Naive thymus-derived CD4-positive, alpha-beta T cell (primary cell): ENCODE measurements at regions not wholly inside any gene's neighbourhood (a gene's known extent, or its start where the extent isn't known, plus 50 kb on each side); places are given as distances from the start of the nearest gene placed in this dataset.

Experiments used
- ATAC-seq: fragments of 150-1000 bp; cut with Tn5 transposase; 2 replicates; pipeline ENCODE4 v1.10.0; 2021; ENCODE audit warnings: mild to moderate bottlenecking, moderate library complexity
- CTCF ChIA-PET: fragments of 350-600 bp; sonication (Branson Sonifier 250); formaldehyde crosslinking; loops from one replicate; lab custom pipeline; 2021; ENCODE audit warnings: antibody characterized with exemption; lab: Charles Lee
- POLR2A ChIA-PET: fragments of 350-600 bp; sonication (Branson Sonifier 250); formaldehyde crosslinking; loops from one replicate; lab custom pipeline; 2021; ENCODE audit warnings: antibody characterized with exemption, inconsistent platforms; lab: Charles Lee
- DNase-seq, 9 donors: peaks; one replicate each; pipeline versions ENCODE4 v3.0.0 to v3.0.0-alpha.2; 2020 to 2022; ENCODE audit warnings: mixed read lengths in 1 of 9
- H3K27ac ChIP-seq: one replicate; pipeline ENCODE4 v1.7.0; 2013; ENCODE audit warnings: mild to moderate bottlenecking, low read depth, low read length, moderate library complexity
- H3K27me3 ChIP-seq, 2 donors: one replicate each; pipeline ENCODE4 v1.7.0; 2013; ENCODE audit warnings: low read length in 2 of 2, mild to moderate bottlenecking in 2 of 2, moderate library complexity in 2 of 2; ENCODE audit not compliant: control insufficient read depth in 2 of 2, insufficient read depth in 2 of 2
- H3K36me3 ChIP-seq, 3 experiments: 1 replicate in 2 of 3; 2 replicates in 1 of 3; pipeline ENCODE4 v1.7.0; 2013; ENCODE audit warnings: low read length in 3 of 3, mild to moderate bottlenecking in 3 of 3, moderate library complexity in 1 of 3; ENCODE audit not compliant: insufficient read depth in 3 of 3, control insufficient read depth in 2 of 3
- H3K4me1 ChIP-seq, 2 donors: one replicate each; pipeline ENCODE4 v1.7.0; 2013; ENCODE audit warnings: low read length in 2 of 2, mild to moderate bottlenecking in 2 of 2, moderate library complexity in 1 of 2; ENCODE audit not compliant: control insufficient read depth in 2 of 2, insufficient read depth in 2 of 2
- H3K4me3 ChIP-seq: 2 replicates; pipeline ENCODE4 v1.7.0; 2013; ENCODE audit warnings: mild to moderate bottlenecking, low read length
- H3K9me3 ChIP-seq, 3 experiments: 1 replicate in 2 of 3; 2 replicates in 1 of 3; pipeline ENCODE4 v1.7.0; 2013; ENCODE audit warnings: low read length in 3 of 3; ENCODE audit not compliant: control insufficient read depth in 2 of 3
- H3K27ac Mint-ChIP-seq, 9 donors: one replicate each; pipeline ENCODE4 v1.8.0; 2020 to 2022; ENCODE audit warnings: mixed read lengths in 9 of 9, mild to moderate bottlenecking in 8 of 9, moderate library complexity in 5 of 9, inconsistent platforms in 2 of 9
- H3K27me3 Mint-ChIP-seq, 5 donors: one replicate each; pipeline ENCODE4 v1.8.0; 2021 to 2022; ENCODE audit warnings: mixed read lengths in 5 of 5, mild to moderate bottlenecking in 1 of 5
- H3K36me3 Mint-ChIP-seq, 5 donors: one replicate each; pipeline ENCODE4 v1.8.0; 2020 to 2022; ENCODE audit warnings: mixed read lengths in 5 of 5, mild to moderate bottlenecking in 3 of 5, inconsistent platforms in 1 of 5
- H3K4me1 Mint-ChIP-seq, 7 donors: one replicate each; pipeline ENCODE4 v1.8.0; 2020 to 2022; ENCODE audit warnings: mixed read lengths in 7 of 7, mild to moderate bottlenecking in 3 of 7, inconsistent platforms in 1 of 7
- H3K4me3 Mint-ChIP-seq, 10 donors: one replicate each; pipeline ENCODE4 v1.8.0; 2020 to 2022; ENCODE audit warnings: mild to moderate bottlenecking in 10 of 10, mixed read lengths in 10 of 10, moderate library complexity in 6 of 10, inconsistent platforms in 2 of 10
- H3K9me3 Mint-ChIP-seq, 11 donors: one replicate each; pipeline ENCODE4 v1.8.0; 2020 to 2022; ENCODE audit warnings: mixed read lengths in 11 of 11, mild to moderate bottlenecking in 4 of 11, inconsistent platforms in 1 of 11, moderate library complexity in 1 of 11
- intact Hi-C, 2 donors: fragments of 100-400 bp; cut with micrococcal nuclease; formaldehyde crosslinking; loops; one replicate each; pipeline ENCODE4 v1.15.1; 2023

DNA sequence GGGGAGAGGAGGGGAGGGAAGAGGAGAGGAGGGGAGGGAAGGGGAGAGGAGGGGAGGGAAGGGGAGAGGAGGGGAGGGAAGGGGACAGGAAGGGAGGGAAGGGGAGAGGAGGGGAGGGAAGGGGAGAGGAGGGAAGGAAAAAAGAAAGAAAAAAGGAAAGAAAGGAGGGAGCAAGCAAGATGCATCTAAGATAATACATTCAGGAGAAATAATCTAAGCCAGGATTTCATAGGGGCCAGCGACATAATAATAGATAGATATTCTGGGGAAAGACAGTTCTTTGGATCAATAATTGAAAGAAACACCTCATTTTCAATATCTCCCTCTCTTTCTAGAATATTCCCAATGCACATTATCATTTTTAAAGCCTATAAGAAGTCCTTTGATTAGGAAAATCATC lies 328.9 kb upstream of the ID2 start:
- POLR2A ChIA-PET, result no interaction called here

DNA sequence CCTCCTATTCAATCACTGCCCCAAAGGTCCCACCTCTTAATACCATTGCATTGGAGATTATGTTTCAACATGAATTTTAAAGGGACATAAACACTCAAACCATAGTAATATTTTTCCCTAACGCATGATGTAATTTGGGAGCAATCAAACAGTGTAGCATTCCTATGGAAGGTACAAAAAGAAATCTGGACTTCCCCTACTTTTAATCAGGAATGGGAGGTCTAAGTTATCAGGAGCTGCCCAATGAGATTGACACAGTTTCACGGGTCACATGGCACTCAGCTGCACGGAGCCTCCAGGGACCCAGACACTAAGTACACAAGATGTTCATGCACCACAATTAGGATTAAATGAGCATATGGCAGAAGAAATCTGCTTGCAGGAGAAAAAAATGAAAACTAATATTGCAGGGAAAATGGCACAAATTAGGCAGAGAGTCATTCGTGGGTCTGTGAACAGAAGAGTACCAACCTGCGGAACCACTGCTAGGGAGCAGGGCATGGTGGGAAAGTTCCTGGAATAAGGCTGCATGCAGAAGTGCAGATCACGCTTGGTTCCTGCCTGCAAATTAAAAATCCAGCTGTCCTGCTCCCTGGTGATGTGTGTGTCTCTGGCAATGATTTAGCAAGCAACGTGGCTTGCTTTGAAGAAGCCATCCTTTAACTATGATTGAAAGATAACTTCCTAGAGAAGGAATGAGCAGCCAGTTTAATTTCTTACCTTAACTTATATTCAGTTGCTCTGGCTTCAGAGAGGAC lies 326.6 kb upstream of the ID2 start:
- intact Hi-C loops, result no loop called here
- no peaks in the 10 kb centered on the region for H3K36me3 ChIP-seq
- H3K4me3 Mint-ChIP-seq, result no peak overlapping the region

More for the DNA sequence above, 328.9 kb upstream of the ID2 start:
- ATAC-seq, result no peak
- peaks cover 0 to 3% (median 0%) of the 10 kb centered on the region in 3 experiments for H3K9me3 ChIP-seq
- Mint-ChIP-seq H3K9me3 (peaks cover 0 to 16% (median 0%) of the 10 kb centered on the region in 11 donors), H3K27me3 (peaks cover 0 to 6% (median 0%) of the 10 kb centered on the region in 5 donors), H3K4me3 (no peak overlapping the region), H3K27ac (no peak overlapping the region), H3K36me3 (peaks cover 0 to 17% (median 0%) of the 10 kb centered on the region in 5 donors), H3K4me1 (peaks cover 0 to 8% (median 0%) of the 10 kb centered on the region in 7 donors)
- H3K4me3 ChIP-seq, result no peak overlapping the region
- CTCF ChIA-PET, result no interaction called here
- no peaks in the 10 kb centered on the region for H3K36me3 ChIP-seq
- no peak overlapping the region for H3K27ac ChIP-seq
- intact Hi-C loops, result no loop called here
- H3K4me1 ChIP-seq, result no peaks in the 10 kb centered on the region
- no peak for DNase-seq
- H3K27me3 ChIP-seq, result no peaks in the 10 kb centered on the region

DNA sequence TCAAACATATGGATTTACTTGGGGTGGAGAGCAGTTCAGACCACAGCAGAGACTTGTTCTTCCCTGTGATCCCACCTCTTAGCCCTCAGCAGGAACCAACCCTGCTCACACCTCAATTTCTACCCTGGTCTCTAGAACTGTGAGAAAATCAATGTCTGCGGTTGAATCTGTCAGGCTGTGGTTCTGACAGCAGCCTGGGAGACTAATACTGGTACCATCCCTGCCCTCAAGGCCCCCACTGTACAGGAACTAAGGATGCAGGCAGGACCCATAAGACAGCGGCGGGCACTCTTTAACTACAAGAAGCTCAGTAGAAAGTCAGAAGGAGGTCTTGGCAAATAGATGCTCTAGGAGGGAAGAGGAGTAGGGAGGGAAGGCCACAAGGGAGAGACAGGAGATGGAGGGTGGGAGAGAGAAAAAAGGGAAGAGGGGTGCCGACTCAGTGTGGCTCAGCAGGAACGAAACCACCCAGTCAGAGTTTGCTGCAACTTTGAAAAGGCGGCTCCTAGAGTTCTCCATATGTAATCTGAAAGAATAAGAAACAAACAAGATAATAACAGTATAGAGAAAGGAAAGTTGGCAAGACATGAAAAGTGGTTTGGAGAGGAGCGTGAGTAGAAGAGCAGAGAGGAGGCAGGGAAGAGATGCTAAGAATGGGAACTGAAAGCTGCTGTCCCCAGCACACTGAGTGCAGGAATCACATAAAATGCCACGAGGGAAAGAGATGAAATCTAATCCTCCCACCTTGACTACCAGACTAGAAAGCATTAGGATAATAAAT lies 323.9 kb upstream of the ID2 start:
- Histone ChIP-seq H3K9me3 (peaks cover 0 to 3% (median 0%) of the 10 kb centered on the region in 3 experiments), H3K27me3 (no peaks in the 10 kb centered on the region), H3K27ac (no peak overlapping the region), H3K36me3 (no peaks in the 10 kb centered on the region), H3K4me3 (no peak overlapping the region), H3K4me1 (no peaks in the 10 kb centered on the region)
- peaks cover 0 to 7% (median 0%) of the 10 kb centered on the region in 7 donors for H3K4me1 Mint-ChIP-seq
- ChIA-PET CTCF (no interaction called here), POLR2A (no interaction called here)
- intact Hi-C loops, result no loop called here
- ATAC-seq, result no peak
- no peak for DNase-seq
- peaks cover 0 to 16% (median 0%) of the 10 kb centered on the region in 5 donors for H3K36me3 Mint-ChIP-seq
- H3K27ac Mint-ChIP-seq, result no peak overlapping the region
- peaks cover 0 to 12% (median 0%) of the 10 kb centered on the region in 11 donors for H3K9me3 Mint-ChIP-seq
- peaks cover 0 to 3% (median 0%) of the 10 kb centered on the region in 5 donors for H3K27me3 Mint-ChIP-seq
- no peak overlapping the region for H3K4me3 Mint-ChIP-seq

More for the DNA sequence above, 326.6 kb upstream of the ID2 start:
- H3K9me3 Mint-ChIP-seq, result peaks cover 0 to 16% (median 0%) of the 10 kb centered on the region in 11 donors
- DNase-seq (no peak), ATAC-seq (no peak)
- Histone ChIP-seq H3K27ac (no peak overlapping the region), H3K4me3 (no peak overlapping the region), H3K9me3 (peaks cover 0 to 3% (median 0%) of the 10 kb centered on the region in 3 experiments), H3K27me3 (no peaks in the 10 kb centered on the region), H3K4me1 (no peaks in the 10 kb centered on the region)
- CTCF ChIA-PET, result no interaction called here
- peaks cover 0 to 6% (median 0%) of the 10 kb centered on the region in 5 donors for H3K27me3 Mint-ChIP-seq
- POLR2A ChIA-PET, result no interaction called here
- H3K4me1 Mint-ChIP-seq, result peaks cover 0 to 7% (median 0%) of the 10 kb centered on the region in 7 donors
- H3K27ac Mint-ChIP-seq, result no peak overlapping the region
- H3K36me3 Mint-ChIP-seq, result peaks cover 0 to 15% (median 0%) of the 10 kb centered on the region in 5 donors

DNA sequence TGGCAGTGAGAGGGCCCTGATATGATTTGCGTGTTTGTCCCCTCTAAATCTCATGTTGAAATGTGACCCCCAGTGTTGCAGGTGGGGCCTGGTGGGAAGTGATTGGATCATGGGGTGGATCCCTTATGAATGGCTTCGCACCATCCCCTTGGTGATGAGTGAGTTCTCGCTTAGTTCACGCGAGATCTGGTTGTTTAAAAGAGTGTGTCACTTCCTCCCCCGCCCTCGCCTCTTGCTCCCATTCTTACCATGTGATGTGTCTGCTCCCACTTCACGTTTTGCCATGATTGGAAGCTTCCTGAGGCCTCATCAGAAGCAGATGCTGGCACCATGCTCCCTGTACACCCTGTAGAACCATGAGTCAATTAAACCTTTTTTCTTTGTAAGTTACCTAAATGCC lies 319.9 kb upstream of the ID2 start:
- Histone ChIP-seq H3K27ac (no peak overlapping the region), H3K27me3 (no peaks in the 10 kb centered on the region), H3K9me3 (no peaks in the 10 kb centered on the region), H3K36me3 (no peaks in the 10 kb centered on the region), H3K4me1 (no peaks in the 10 kb centered on the region), H3K4me3 (no peak overlapping the region)
- H3K4me3 Mint-ChIP-seq, result no peak overlapping the region
- ATAC-seq, result no peak
- H3K27ac Mint-ChIP-seq, result no peak overlapping the region
- intact Hi-C loops, result no loop called here
- no peaks in the 10 kb centered on the region for H3K27me3 Mint-ChIP-seq
- POLR2A ChIA-PET, result no interaction called here
- CTCF ChIA-PET, result no interaction called here
- H3K36me3 Mint-ChIP-seq, result peaks cover 0 to 5% (median 0%) of the 10 kb centered on the region in 5 donors
- DNase-seq, result no peak
- H3K9me3 Mint-ChIP-seq, result no peaks in the 10 kb centered on the region
- peaks cover 0 to 15% (median 0%) of the 10 kb centered on the region in 7 donors for H3K4me1 Mint-ChIP-seq

DNA sequence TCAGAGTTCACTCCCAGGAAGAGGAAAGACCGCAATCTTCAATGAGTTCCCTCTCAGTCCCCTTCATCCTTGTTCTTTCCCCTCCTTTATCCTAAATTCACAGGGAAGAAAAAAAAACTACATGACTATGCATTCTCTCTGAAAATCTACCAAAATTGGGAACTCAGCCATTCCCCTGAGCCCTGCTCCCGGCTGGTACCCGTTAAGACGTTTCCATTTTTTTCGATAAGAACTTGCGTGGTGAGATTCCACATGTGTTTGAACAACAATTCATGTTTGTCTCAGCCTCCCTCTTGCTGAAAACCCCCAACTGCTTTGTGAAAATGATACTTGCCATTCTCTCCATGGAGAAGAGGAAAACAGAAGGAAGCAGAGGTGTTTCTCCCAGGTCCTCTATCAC lies 318.7 kb upstream of the ID2 start:
- CTCF ChIA-PET, result no interaction called here
- H3K4me3 Mint-ChIP-seq, result no peak overlapping the region
- H3K4me1 Mint-ChIP-seq, result peaks cover 0 to 15% (median 0%) of the 10 kb centered on the region in 7 donors
- POLR2A ChIA-PET, result no interaction called here
- ATAC-seq, result no peak
- H3K27ac ChIP-seq, result no peak overlapping the region
- no peaks in the 10 kb centered on the region for H3K9me3 ChIP-seq
- no peaks in the 10 kb centered on the region for H3K27me3 Mint-ChIP-seq
- H3K36me3 Mint-ChIP-seq, result peaks cover 0 to 3% (median 0%) of the 10 kb centered on the region in 5 donors
- no peak overlapping the region for H3K4me3 ChIP-seq
- H3K36me3 ChIP-seq, result no peaks in the 10 kb centered on the region
- no peaks in the 10 kb centered on the region for H3K4me1 ChIP-seq
- DNase-seq, result no peak
- intact Hi-C loops, result no loop called here
- no peaks in the 10 kb centered on the region for H3K27me3 ChIP-seq
- H3K9me3 Mint-ChIP-seq, result no peaks in the 10 kb centered on the region
- no peak overlapping the region for H3K27ac Mint-ChIP-seq

- no peaks in the 10 kb centered on the region for H3K36me3 ChIP-seq
- H3K4me1 Mint-ChIP-seq, result peaks cover 0 to 15% (median 0%) of the 10 kb centered on the region in 7 donors
- CTCF ChIA-PET, result no interaction called here
Observed at GRCh38 chr2:8364668-8365067, 317.2 kb upstream of the ID2 start.

More at GRCh38 chr2:8364668-8365067, 317.2 kb upstream of the ID2 start:
- Histone ChIP-seq H3K27ac (no peak overlapping the region), H3K9me3 (no peaks in the 10 kb centered on the region), H3K4me3 (no peak overlapping the region), H3K27me3 (no peaks in the 10 kb centered on the region), H3K4me1 (no peaks in the 10 kb centered on the region)
- no peak overlapping the region for H3K27ac Mint-ChIP-seq
- POLR2A ChIA-PET, result no interaction called here
- DNase-seq (no peak), ATAC-seq (no peak)
- no peaks in the 10 kb centered on the region for H3K27me3 Mint-ChIP-seq
- H3K4me3 Mint-ChIP-seq, result no peak overlapping the region
- H3K36me3 Mint-ChIP-seq, result peaks cover 0 to 3% (median 0%) of the 10 kb centered on the region in 5 donors
- H3K9me3 Mint-ChIP-seq, result no peaks in the 10 kb centered on the region
- intact Hi-C loops, result no loop called here
